Psoas muscle (tissue), 7 donors: ENCODE measurements at regions not wholly inside any gene's neighbourhood (a gene's known extent, or its start where the extent isn't known, plus 50 kb on each side); places are given as distances from the start of the nearest gene placed in this dataset.

Source experiments
- ATAC-seq, 4 donors: fragments of 200-7000 bp; cut with Tn5 transposase; one replicate each; pipeline ENCODE4 v1.9.1; 2020; ENCODE audit warnings: moderate library complexity in 3 of 4, mild to moderate bottlenecking in 2 of 4
- DNase-seq, 2 donors: peaks; one replicate each; pipeline ENCODE4 v3.0.0-alpha.2; 2020
- H3K27ac ChIP-seq: fragments of 200-600 bp; one replicate; pipeline ENCODE4 v1.8.0; 2022
- H3K27me3 ChIP-seq, 3 donors: fragments of 200-600 bp in 1 of 3; one replicate each; pipeline versions ENCODE4 v1.6.1 to v1.8.0; 2013 to 2022; ENCODE audit warnings: low read length in 2 of 3, mild to moderate bottlenecking in 2 of 3, moderate library complexity in 1 of 3; ENCODE audit not compliant: insufficient read depth in 3 of 3
- H3K36me3 ChIP-seq, 2 donors: fragments of 200-600 bp in 1 of 2; one replicate each; pipeline versions ENCODE4 v1.6.1 to v1.8.0; 2013 to 2022; ENCODE audit warnings: low read depth in 1 of 2, mild to moderate bottlenecking in 1 of 2, moderate library complexity in 1 of 2; ENCODE audit not compliant: insufficient read depth in 1 of 2
- H3K4me1 ChIP-seq: fragments of 200-600 bp; one replicate; pipeline ENCODE4 v1.8.0; 2022
- H3K4me3 ChIP-seq: fragments of 200-600 bp; one replicate; pipeline ENCODE4 v1.8.0; 2022; ENCODE audit warnings: mild to moderate bottlenecking
- H3K9me3 ChIP-seq: fragments of 200-600 bp; one replicate; pipeline ENCODE4 v1.8.0; 2022
- WGBS, 3 donors: extraction: QIAGEN DNeasy Blood & Tissue Kit; methylation state at CpG; one replicate each; pipeline versions ENCODE4 v1.1.6 to v1.1.7; 2013; 5-methylcytosine and 5-hydroxymethylcytosine counted together
- intact Hi-C, 2 donors: fragments of 100-400 bp; cut with DNase I; formaldehyde crosslinking; loops; one replicate each; pipeline versions ENCODE4 v1.11.0 to v1.14.2; 2022
- TF ChIP-seq, protein P1 (sequence below): fragments of 200-600 bp; IDR thresholded peaks from one replicate; pipeline ENCODE4 v1.8.0; 2022; ENCODE audit warnings: antibody characterized with exemption
- donor health status: healthy with polysubstance abuse.
- donor health status: DM: no; HTN: no; CAD: no; lungs with moderate emphysema.
- donor health status: Bipolar disorder and iron deficiency.
- donor health status: healthy.
- donor health status: DM: yes; HTN: yes; CAD: no.
- donor health status: DM: no; HTN: no; CAD: no.
- donor health status: DM: yes; HTN: yes; CAD: no.

DNA sequence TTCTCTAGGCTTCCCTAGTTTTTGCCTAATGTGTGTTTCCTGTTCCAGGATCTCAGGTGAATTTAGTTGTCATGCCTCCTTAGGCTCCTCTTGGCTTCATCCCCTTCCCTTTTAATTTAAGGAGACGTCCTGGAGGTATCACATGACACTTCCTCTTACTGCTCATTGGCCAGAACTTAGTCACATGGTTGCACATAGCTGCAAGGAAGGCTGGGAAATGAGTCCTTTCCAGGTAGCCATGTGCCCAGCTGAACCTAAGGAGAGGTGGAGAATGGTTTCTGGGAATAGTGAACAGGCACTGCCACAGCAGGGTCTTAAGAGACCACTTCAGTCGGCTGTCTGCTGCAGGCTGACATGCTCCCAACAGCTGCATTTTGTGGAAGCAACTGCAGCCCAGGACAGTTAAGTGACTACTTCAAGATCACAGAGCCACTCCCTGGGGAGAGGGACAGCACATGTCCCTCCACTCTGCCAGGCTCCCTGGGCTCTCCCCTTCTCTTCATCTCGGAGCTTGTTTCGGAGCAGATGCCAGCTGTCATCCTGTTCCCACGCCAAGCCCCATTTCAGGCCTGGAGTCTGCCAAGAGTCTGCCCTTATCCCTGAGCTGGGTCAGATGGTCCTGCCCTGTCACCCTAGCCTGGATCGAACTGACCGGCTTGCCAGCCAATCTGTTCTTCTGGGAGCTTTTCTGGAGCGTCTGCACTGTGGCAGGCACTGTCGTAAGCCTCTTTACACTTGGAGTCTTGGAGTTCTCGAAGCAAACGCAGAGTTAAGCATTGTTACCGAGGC is 81.4 kb upstream of the FOXF1 start:
- DNase-seq, result no peak
- Histone ChIP-seq H3K9me3 (no peaks in the 10 kb centered on the region), H3K4me1 (no peaks in the 10 kb centered on the region), H3K4me3 (no peak overlapping the region), H3K36me3 (no peaks in the 10 kb centered on the region), H3K27me3 (peaks cover 0 to 55% (median 10%) of the 10 kb centered on the region in 3 donors), H3K27ac (no peak overlapping the region)
- intact Hi-C loops, result no loop called here
- TF ChIP-seq, protein P1, sequence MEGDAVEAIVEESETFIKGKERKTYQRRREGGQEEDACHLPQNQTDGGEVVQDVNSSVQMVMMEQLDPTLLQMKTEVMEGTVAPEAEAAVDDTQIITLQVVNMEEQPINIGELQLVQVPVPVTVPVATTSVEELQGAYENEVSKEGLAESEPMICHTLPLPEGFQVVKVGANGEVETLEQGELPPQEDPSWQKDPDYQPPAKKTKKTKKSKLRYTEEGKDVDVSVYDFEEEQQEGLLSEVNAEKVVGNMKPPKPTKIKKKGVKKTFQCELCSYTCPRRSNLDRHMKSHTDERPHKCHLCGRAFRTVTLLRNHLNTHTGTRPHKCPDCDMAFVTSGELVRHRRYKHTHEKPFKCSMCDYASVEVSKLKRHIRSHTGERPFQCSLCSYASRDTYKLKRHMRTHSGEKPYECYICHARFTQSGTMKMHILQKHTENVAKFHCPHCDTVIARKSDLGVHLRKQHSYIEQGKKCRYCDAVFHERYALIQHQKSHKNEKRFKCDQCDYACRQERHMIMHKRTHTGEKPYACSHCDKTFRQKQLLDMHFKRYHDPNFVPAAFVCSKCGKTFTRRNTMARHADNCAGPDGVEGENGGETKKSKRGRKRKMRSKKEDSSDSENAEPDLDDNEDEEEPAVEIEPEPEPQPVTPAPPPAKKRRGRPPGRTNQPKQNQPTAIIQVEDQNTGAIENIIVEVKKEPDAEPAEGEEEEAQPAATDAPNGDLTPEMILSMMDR, result no peak
- 29 to 49% (median 36%) methylated on average over 12 of the region's 12 CpGs for WGBS, 3 donors
- no peak for ATAC-seq

DNA sequence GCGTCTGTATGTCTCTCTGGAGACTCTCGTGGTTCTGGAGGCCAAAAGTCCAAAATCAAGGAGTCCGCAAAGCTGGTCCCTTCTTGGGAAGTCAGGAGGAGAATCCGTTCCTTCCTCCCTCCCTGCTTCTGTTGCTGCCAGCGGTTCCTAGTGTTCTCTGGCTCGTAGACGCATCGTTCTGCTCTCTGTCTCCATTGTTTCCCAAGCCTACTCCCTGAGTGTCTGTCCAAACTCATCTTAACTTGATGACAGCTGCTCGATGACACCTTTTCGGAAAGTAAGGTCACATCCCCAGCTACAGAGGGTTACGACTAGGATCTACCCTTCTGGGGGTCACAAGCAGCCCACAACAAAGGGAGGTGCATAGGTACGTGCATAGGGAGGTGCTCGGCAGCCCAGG is 80.7 kb upstream of the FOXF1 start:
- TF ChIP-seq, protein P1, result no peak
- Histone ChIP-seq H3K4me1 (no peaks in the 10 kb centered on the region), H3K36me3 (no peaks in the 10 kb centered on the region), H3K4me3 (no peak overlapping the region), H3K27me3 (peaks cover 0 to 48% (median 8%) of the 10 kb centered on the region in 3 donors), H3K27ac (no peak overlapping the region), H3K9me3 (no peaks in the 10 kb centered on the region)
- intact Hi-C loops, result no loop called here
- ATAC-seq, result no peak
- 74 to 79% (median 75%) methylated on average over 13 of the region's 13 CpGs for WGBS, 3 donors
- no peak for DNase-seq

DNA sequence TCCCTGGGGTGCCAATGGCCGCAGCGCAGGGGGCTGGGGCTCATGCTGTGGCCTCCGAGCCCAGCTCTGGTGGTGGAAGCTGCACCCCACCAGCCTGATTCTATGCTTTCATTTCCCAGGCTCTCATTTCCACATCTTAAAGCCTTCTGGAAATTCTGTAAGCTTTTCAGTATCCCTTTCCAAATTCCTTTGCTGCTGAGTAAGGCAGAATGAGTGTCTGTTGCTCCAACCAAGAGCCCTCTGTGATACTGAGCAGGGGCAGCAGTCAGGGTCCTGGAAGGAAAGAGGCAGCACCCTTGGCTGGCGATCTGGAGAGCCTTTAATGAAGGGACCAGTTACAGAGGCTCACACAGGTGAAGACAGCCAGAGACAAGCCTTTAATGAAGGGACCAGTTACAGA is 79.5 kb upstream of the FOXF1 start:
- intact Hi-C loops, result no loop called here
- Histone ChIP-seq H3K9me3 (no peaks in the 10 kb centered on the region), H3K4me3 (no peak overlapping the region), H3K27ac (no peak overlapping the region), H3K36me3 (no peaks in the 10 kb centered on the region), H3K4me1 (no peaks in the 10 kb centered on the region), H3K27me3 (peaks cover 0 to 40% (median 7%) of the 10 kb centered on the region in 3 donors)
- 56 to 61% (median 61%) methylated on average over 4 of the region's 4 CpGs for WGBS, 3 donors
- TF ChIP-seq, protein P1, result no peak
- DNase-seq (no peak), ATAC-seq (no peak)

DNA sequence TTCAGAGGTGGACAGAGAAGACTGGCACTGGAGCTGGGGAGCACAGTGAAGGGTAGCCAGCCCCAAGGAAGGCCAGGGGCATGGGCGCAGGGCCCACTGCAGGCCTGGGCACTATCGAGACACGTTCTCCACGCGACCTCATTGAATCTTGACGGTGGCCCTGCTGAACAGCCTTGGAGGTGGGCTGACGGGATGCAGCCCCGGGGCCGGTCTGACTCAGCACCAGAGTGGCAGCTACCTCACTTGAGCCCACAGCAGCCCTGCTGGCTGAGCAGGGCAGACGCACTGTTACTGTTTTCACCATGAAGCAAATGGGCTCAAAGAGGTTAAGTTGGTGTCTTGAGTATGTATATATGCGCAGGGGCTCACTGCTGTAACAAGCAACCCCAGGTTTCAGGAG is 78.8 kb upstream of the FOXF1 start:
- Histone ChIP-seq H3K27ac (no peak overlapping the region), H3K36me3 (no peaks in the 10 kb centered on the region), H3K4me1 (no peaks in the 10 kb centered on the region), H3K9me3 (no peaks in the 10 kb centered on the region), H3K4me3 (no peak overlapping the region), H3K27me3 (peaks cover 0 to 36% (median 7%) of the 10 kb centered on the region in 3 donors)
- WGBS, 3 donors, result 87 to 90% (median 87%) methylated on average over 11 of the region's 11 CpGs
- TF ChIP-seq, protein P1, result no peak
- no peak for ATAC-seq
- intact Hi-C loops, result no loop called here
- DNase-seq, result no peak

DNA sequence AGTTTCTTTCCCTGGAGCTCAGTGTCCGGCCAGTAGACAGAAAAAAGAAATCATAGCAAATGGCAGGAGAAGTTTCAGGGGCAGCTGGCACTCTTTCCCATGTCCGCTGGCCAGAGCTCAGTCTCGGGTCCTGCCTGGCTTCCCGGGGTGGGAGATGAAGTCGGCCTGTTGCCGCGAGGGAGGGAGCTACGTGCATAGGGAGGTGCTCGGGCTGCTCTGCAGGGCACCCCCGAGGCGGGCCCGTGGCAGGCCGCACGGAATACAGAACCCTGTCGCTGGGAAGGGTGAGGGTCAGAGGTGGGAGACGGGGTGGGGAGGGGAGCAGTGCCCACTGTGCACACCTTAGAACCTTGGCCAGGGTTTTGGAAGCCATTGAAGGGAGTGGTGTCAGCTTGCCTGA is 78.3 kb upstream of the FOXF1 start:
- H3K36me3 ChIP-seq, result no peaks in the 10 kb centered on the region
- no peaks in the 10 kb centered on the region for H3K4me1 ChIP-seq
- H3K27ac ChIP-seq, result no peak overlapping the region
- no peaks in the 10 kb centered on the region for H3K9me3 ChIP-seq
- no peak overlapping the region for H3K4me3 ChIP-seq
- intact Hi-C loops, result no loop called here
- TF ChIP-seq, protein P1, result no peak
- H3K27me3 ChIP-seq, result peaks cover 0 to 40% (median 4%) of the 10 kb centered on the region in 3 donors
- 70 to 78% (median 77%) methylated on average over 16 of the region's 16 CpGs for WGBS, 3 donors
- ATAC-seq (no peak), DNase-seq (no peak)
